Natural killer cell (primary cell): ENCODE measurements at regions not wholly inside any gene's neighbourhood (a gene's known extent, or its start where the extent isn't known, plus 50 kb on each side); places are given as distances from the start of the nearest gene placed in this dataset.

Source experiments
- ATAC-seq, 3 donors: fragments of 150-1000 bp in 2 of 3; fragments of 200-7000 bp in 1 of 3; cut with Tn5 transposase; 1 replicate in 1 of 3; 2 replicates in 2 of 3; pipeline ENCODE4 v1.10.0; 2021; ENCODE audit warnings: mild to moderate bottlenecking in 2 of 3, moderate library complexity in 2 of 3
- DNase-seq, 2 donors: peaks; one replicate each; pipeline versions ENCODE4 v3.0.0 to v3.0.0-alpha.2; 2013 to 2021; ENCODE audit warnings: mixed read lengths in 1 of 2
- H3K27ac ChIP-seq: one replicate; pipeline ENCODE4 v1.5.1; 2013; ENCODE audit warnings: mild to moderate bottlenecking, low read length
- H3K27me3 ChIP-seq: one replicate; pipeline ENCODE4 v1.6.1; 2013; ENCODE audit warnings: low read length; ENCODE audit not compliant: control insufficient read depth, insufficient read depth
- H3K36me3 ChIP-seq: one replicate; pipeline ENCODE4 v1.6.1; 2013; ENCODE audit warnings: low read length; ENCODE audit not compliant: control insufficient read depth, insufficient read depth
- H3K4me1 ChIP-seq: one replicate; pipeline ENCODE4 v1.6.1; 2013; ENCODE audit warnings: low read length; ENCODE audit not compliant: control insufficient read depth, insufficient read depth
- H3K4me3 ChIP-seq: one replicate; pipeline ENCODE4 v1.5.1; 2013; ENCODE audit warnings: low read length
- H3K9me3 ChIP-seq: one replicate; pipeline ENCODE4 v1.6.1; 2013; ENCODE audit warnings: low read length; ENCODE audit not compliant: control insufficient read depth, insufficient read depth
- H3K27ac Mint-ChIP-seq, 2 donors: one replicate each; pipeline ENCODE4 v1.8.0; 2022; ENCODE audit warnings: mild to moderate bottlenecking in 2 of 2, mixed read lengths in 2 of 2, moderate library complexity in 1 of 2
- H3K27me3 Mint-ChIP-seq, 2 donors: one replicate each; pipeline ENCODE4 v1.8.0; 2022; ENCODE audit warnings: low read depth in 2 of 2, mixed read lengths in 2 of 2
- H3K36me3 Mint-ChIP-seq: one replicate; pipeline ENCODE4 v1.8.0; 2022; ENCODE audit warnings: mixed read lengths
- H3K4me1 Mint-ChIP-seq, 2 donors: one replicate each; pipeline ENCODE4 v1.8.0; 2022; ENCODE audit warnings: mixed read lengths in 2 of 2
- H3K4me3 Mint-ChIP-seq: one replicate; pipeline ENCODE4 v1.8.0; 2022; ENCODE audit warnings: mild to moderate bottlenecking, moderate library complexity, mixed read lengths
- H3K9me3 Mint-ChIP-seq, 2 donors: one replicate each; pipeline ENCODE4 v1.8.0; 2022; ENCODE audit warnings: mixed read lengths in 2 of 2
- CTCF ChIP-seq: fragments of 200-600 bp; IDR thresholded peaks from one replicate; pipeline ENCODE4 v1.8.0; 2022; ENCODE audit warnings: antibody characterized with exemption
- WGBS: methylation state at CpG from one replicate; pipeline ENCODE4 v1.1.7; 2013; ENCODE audit warnings: missing lambda C conversion rate; ENCODE audit not compliant: insufficient coverage; 5-methylcytosine and 5-hydroxymethylcytosine counted together
- intact Hi-C: fragments of 100-400 bp; cut with micrococcal nuclease; formaldehyde crosslinking; loops from one replicate; pipeline ENCODE4 v1.14.2; 2022

- H3K27me3 Mint-ChIP-seq = no peaks in the 10 kb centered on the region
- no peaks in the 10 kb centered on the region for H3K4me1 Mint-ChIP-seq
- ATAC-seq = no peak
- Histone ChIP-seq H3K27me3 (no peaks in the 10 kb centered on the region), H3K4me1 (no peaks in the 10 kb centered on the region), H3K4me3 (no peak overlapping the region), H3K36me3 (no peaks in the 10 kb centered on the region), H3K9me3 (peaks cover 6% of the 10 kb centered on the region), H3K27ac (no peak overlapping the region)
- H3K9me3 Mint-ChIP-seq = peaks cover 18 to 20% of the 10 kb centered on the region in 2 donors
- no peak overlapping the region for H3K4me3 Mint-ChIP-seq
- no peak overlapping the region for H3K27ac Mint-ChIP-seq
- no peaks in the 10 kb centered on the region for H3K36me3 Mint-ChIP-seq
- WGBS = 64% methylated on average over 2 of the region's 2 CpGs
- intact Hi-C loops = no loop called here
- no peak for TF ChIP-seq CTCF
- DNase-seq = no peak
These were observed 205.0 kb upstream of the MBL2 start for GRCh38 chr10:52977581-52977980.

GRCh38 chr10:52967806-52968795, 195.5 kb upstream of the MBL2 start:
- no peak overlapping the region for H3K4me3 Mint-ChIP-seq
- intact Hi-C loops = no loop called here
- ATAC-seq = no peak
- no peaks in the 10 kb centered on the region for H3K36me3 Mint-ChIP-seq
- Histone ChIP-seq H3K4me1 (no peaks in the 10 kb centered on the region), H3K27ac (no peak overlapping the region), H3K9me3 (no peaks in the 10 kb centered on the region), H3K36me3 (no peaks in the 10 kb centered on the region), H3K4me3 (no peak overlapping the region), H3K27me3 (no peaks in the 10 kb centered on the region)
- no peak for DNase-seq
- no peaks in the 10 kb centered on the region for H3K4me1 Mint-ChIP-seq
- no peak for TF ChIP-seq CTCF
- H3K9me3 Mint-ChIP-seq = peaks cover 4 to 9% of the 10 kb centered on the region in 2 donors
- WGBS = 83% methylated on average over 4 of the region's 4 CpGs
- no peak overlapping the region for H3K27ac Mint-ChIP-seq
- no peaks in the 10 kb centered on the region for H3K27me3 Mint-ChIP-seq

GRCh38 chr10:52966904-52967303, 194.3 kb upstream of the MBL2 start:
- 50% methylated on average over 1 of the region's 1 CpG for WGBS
- H3K4me1 Mint-ChIP-seq = no peaks in the 10 kb centered on the region
- Histone ChIP-seq H3K27ac (no peak overlapping the region), H3K9me3 (no peaks in the 10 kb centered on the region), H3K4me3 (no peak overlapping the region), H3K4me1 (no peaks in the 10 kb centered on the region), H3K36me3 (no peaks in the 10 kb centered on the region), H3K27me3 (no peaks in the 10 kb centered on the region)
- intact Hi-C loops = no loop called here
- ATAC-seq = no peak
- no peak for TF ChIP-seq CTCF
- no peaks in the 10 kb centered on the region for H3K27me3 Mint-ChIP-seq
- DNase-seq = no peak
- no peak overlapping the region for H3K4me3 Mint-ChIP-seq
- peaks cover 4 to 9% of the 10 kb centered on the region in 2 donors for H3K9me3 Mint-ChIP-seq
- H3K36me3 Mint-ChIP-seq = no peaks in the 10 kb centered on the region
- no peak overlapping the region for H3K27ac Mint-ChIP-seq
